ENCODE measurements at regions not wholly inside any gene's neighbourhood (a gene's known extent, or its start where the extent isn't known, plus 50 kb on each side); places are given as distances from the start of the nearest gene placed in this dataset.

- DNase-seq, result no peak
Observed at GRCh38 chr15:73001840-73002239, 50.4 kb upstream of the NEO1 start.

- no peak for DNase-seq
Observed at GRCh38 chr15:73000293-73000692, 52.0 kb upstream of the NEO1 start.

- DNase-seq, result no peak
Observed at GRCh38 chr15:72999586-72999985, 52.7 kb upstream of the NEO1 start.

- DNase-seq, result no peak
Observed at GRCh38 chr15:72998681-72999466, 53.4 kb upstream of the NEO1 start.

- DNase-seq, result no peak
Observed at GRCh38 chr15:72998226-72998625, 54.0 kb upstream of the NEO1 start.

- no peak for DNase-seq
Observed at GRCh38 chr15:72995849-72996248, 56.4 kb upstream of the NEO1 start.

GRCh38 chr15:72994534-72995177 lies 57.6 kb upstream of the NEO1 start:
- DNase-seq, result peak; percentile 68

GRCh38 chr15:72992841-72993252 lies 59.4 kb upstream of the NEO1 start:
- DNase-seq, result no peak

- DNase-seq, result no peak
Observed at GRCh38 chr15:72991026-72991425, 61.2 kb upstream of the NEO1 start.

- no peak for DNase-seq
Observed at GRCh38 chr15:72983801-72984545, 68.3 kb upstream of the NEO1 start.

GRCh38 chr15:72982714-72983113 lies 69.5 kb upstream of the NEO1 start:
- DNase-seq, result peak; percentile 51

GRCh38 chr15:72980661-72981060 lies 71.6 kb upstream of the NEO1 start:
- no peak for DNase-seq

- DNase-seq, result no peak
Observed at GRCh38 chr15:72979791-72980190, 72.5 kb upstream of the NEO1 start.

- DNase-seq, result no peak
Observed at GRCh38 chr15:72979308-72979707, 73.0 kb upstream of the NEO1 start.

- no peak for DNase-seq
Observed at GRCh38 chr15:72978223-72978622, 74.0 kb upstream of the NEO1 start.

GRCh38 chr15:72972362-72972761 lies 79.9 kb upstream of the NEO1 start:
- DNase-seq, result no peak

GRCh38 chr15:72971766-72972165 lies 80.5 kb upstream of the NEO1 start:
- DNase-seq, result peak; percentile 29

GRCh38 chr15:72970933-72971760 lies 81.1 kb upstream of the NEO1 start:
- no peak for DNase-seq

- DNase-seq, result no peak
Observed at GRCh38 chr15:72968531-72968922, 83.7 kb upstream of the NEO1 start.

GRCh38 chr15:72967811-72968530 lies 84.3 kb upstream of the NEO1 start:
- DNase-seq, result no peak

- no peak for DNase-seq
Observed at GRCh38 chr15:72967397-72967796, 84.9 kb upstream of the NEO1 start.
